PFSK-1 (cell line): ENCODE measurements at regions not wholly inside any gene's neighbourhood (a gene's known extent, or its start where the extent isn't known, plus 50 kb on each side); places are given as distances from the start of the nearest gene placed in this dataset.

ENCODE experiments used
- FOXP2 ChIP-seq: optimal IDR thresholded peaks from 2 replicates; pipeline ENCODE3; 2011; ENCODE audit warnings: borderline replicate concordance, control low read depth, inconsistent platforms; ENCODE audit not compliant: insufficient read depth; ENCODE audit errors: extremely low read length, extremely low read depth
- POLR2AphosphoS5 ChIP-seq: IDR thresholded peaks from 2 replicates; pipeline ENCODE4 v1.6.1; 2012; ENCODE audit warnings: low read depth, mild to moderate bottlenecking, control low read depth, low read length, moderate library complexity
- SIN3A ChIP-seq: IDR thresholded peaks from 2 replicates; pipeline ENCODE4 v1.6.1; 2012; ENCODE audit warnings: mild to moderate bottlenecking, low read length, moderate library complexity, borderline replicate concordance; ENCODE audit not compliant: insufficient read depth
- TAF1 ChIP-seq: IDR thresholded peaks from 2 replicates; pipeline ENCODE4 v1.6.1; 2012; ENCODE audit warnings: low read length, control low read depth, borderline replicate concordance; ENCODE audit not compliant: insufficient read depth
- TF ChIP-seq, protein P1 (sequence below), 2 experiments: IDR thresholded peaks; 2 replicates each; pipeline versions ENCODE4 v1.6.1 to v1.8.0; 2011 to 2012; ENCODE audit warnings: low read depth in 2 of 2, low read length in 2 of 2, control low read depth in 1 of 2, inconsistent platforms in 1 of 2, mild to moderate bottlenecking in 1 of 2, moderate library complexity in 1 of 2; ENCODE audit not compliant: insufficient read depth in 1 of 2

GRCh38 chr2:88253997-88254396 lies 83.9 kb downstream of the THNSL2 start:
- no peak for TF ChIP-seq POLR2AphosphoS5
- TF ChIP-seq, protein P1, sequence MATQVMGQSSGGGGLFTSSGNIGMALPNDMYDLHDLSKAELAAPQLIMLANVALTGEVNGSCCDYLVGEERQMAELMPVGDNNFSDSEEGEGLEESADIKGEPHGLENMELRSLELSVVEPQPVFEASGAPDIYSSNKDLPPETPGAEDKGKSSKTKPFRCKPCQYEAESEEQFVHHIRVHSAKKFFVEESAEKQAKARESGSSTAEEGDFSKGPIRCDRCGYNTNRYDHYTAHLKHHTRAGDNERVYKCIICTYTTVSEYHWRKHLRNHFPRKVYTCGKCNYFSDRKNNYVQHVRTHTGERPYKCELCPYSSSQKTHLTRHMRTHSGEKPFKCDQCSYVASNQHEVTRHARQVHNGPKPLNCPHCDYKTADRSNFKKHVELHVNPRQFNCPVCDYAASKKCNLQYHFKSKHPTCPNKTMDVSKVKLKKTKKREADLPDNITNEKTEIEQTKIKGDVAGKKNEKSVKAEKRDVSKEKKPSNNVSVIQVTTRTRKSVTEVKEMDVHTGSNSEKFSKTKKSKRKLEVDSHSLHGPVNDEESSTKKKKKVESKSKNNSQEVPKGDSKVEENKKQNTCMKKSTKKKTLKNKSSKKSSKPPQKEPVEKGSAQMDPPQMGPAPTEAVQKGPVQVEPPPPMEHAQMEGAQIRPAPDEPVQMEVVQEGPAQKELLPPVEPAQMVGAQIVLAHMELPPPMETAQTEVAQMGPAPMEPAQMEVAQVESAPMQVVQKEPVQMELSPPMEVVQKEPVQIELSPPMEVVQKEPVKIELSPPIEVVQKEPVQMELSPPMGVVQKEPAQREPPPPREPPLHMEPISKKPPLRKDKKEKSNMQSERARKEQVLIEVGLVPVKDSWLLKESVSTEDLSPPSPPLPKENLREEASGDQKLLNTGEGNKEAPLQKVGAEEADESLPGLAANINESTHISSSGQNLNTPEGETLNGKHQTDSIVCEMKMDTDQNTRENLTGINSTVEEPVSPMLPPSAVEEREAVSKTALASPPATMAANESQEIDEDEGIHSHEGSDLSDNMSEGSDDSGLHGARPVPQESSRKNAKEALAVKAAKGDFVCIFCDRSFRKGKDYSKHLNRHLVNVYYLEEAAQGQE (IDR thresholded peaks at IDR 0.05; ENCODE audit: insufficient read depth in 1 of 2, low read depth in 2 of 2, low read length in 2 of 2): no peak
- no peak for TF ChIP-seq SIN3A
- no peak for TF ChIP-seq TAF1
- TF ChIP-seq FOXP2: no peak
